Astrocyte of the cerebellum (primary cell): ENCODE measurements at regions not wholly inside any gene's neighbourhood (a gene's known extent, or its start where the extent isn't known, plus 50 kb on each side); places are given as distances from the start of the nearest gene placed in this dataset.

ENCODE experiments used
- DNase-seq: peaks from one replicate; pipeline ENCODE4 v3.0.0-alpha.2; 2011; ENCODE audit warnings: low read depth
- H3K4me3 ChIP-seq: 2 replicates; pipeline ENCODE4 v1.5.1; 2011; ENCODE audit warnings: mild to moderate bottlenecking, low read depth, low read length, moderate library complexity
- in situ Hi-C: cut with HindIII; loops from 2 replicates; pipeline ENCODE4 v1.10.0; 2017; ENCODE audit warnings: low sequenced_read_pairs
- TF ChIP-seq, protein P1 (sequence below): IDR thresholded peaks from 2 replicates; pipeline ENCODE4 v1.5.1; 2012; ENCODE audit warnings: low read length, low read depth, moderate library complexity, mild to moderate bottlenecking; ENCODE audit errors: missing control alignments

DNA sequence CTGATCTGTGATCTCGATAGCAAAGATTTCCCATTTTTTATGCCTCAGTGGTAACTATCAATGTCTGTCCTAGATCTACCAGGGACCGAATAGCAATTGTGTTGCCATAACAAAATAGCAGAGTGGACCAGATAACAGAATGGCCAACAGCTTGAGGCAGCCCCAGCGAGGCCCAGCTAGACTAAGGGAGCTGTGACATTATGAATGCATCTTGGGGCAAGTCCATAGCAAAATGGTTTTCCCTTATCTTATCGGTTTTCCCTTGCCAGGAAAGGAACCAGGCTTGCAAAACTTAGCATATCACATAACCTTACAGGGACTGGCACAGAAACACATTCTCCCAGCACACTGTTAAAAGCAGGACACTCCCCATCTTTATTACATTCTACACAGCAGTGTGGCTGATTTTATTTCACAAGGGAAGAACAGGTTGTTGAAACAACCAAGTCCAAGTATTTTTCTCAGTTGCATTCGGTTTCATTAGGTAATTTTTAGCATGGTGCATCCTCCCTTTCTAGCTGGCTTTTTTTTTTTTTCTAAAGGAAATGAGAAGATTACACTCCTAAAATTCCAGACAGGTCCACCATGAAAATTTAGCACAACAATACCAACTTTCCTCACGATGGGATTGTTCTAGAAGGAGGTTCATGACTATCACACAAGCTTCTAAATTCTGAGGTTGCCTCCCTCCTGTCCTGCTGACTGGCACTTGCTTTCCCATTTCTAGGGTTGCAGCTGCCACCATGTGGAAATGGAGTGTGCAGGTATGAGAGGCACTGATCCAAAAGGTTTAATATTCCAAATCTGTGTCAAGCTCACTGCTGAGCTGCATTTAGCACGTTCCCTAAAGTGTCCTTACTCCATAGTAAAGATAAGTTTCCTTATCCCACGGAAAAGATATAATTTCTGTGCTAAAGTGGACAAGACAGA is 97.0 kb upstream of the SLC35G4 start:
- TF ChIP-seq, protein P1, sequence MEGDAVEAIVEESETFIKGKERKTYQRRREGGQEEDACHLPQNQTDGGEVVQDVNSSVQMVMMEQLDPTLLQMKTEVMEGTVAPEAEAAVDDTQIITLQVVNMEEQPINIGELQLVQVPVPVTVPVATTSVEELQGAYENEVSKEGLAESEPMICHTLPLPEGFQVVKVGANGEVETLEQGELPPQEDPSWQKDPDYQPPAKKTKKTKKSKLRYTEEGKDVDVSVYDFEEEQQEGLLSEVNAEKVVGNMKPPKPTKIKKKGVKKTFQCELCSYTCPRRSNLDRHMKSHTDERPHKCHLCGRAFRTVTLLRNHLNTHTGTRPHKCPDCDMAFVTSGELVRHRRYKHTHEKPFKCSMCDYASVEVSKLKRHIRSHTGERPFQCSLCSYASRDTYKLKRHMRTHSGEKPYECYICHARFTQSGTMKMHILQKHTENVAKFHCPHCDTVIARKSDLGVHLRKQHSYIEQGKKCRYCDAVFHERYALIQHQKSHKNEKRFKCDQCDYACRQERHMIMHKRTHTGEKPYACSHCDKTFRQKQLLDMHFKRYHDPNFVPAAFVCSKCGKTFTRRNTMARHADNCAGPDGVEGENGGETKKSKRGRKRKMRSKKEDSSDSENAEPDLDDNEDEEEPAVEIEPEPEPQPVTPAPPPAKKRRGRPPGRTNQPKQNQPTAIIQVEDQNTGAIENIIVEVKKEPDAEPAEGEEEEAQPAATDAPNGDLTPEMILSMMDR = peak; percentile 47
- H3K4me3 ChIP-seq = no peak overlapping the region
- in situ Hi-C loops = loop anchor here (25.0 kb wide), 1 partner anchor 200 kb away; no protein-coding TSS in a partner anchor
- DNase-seq = no peak

DNA sequence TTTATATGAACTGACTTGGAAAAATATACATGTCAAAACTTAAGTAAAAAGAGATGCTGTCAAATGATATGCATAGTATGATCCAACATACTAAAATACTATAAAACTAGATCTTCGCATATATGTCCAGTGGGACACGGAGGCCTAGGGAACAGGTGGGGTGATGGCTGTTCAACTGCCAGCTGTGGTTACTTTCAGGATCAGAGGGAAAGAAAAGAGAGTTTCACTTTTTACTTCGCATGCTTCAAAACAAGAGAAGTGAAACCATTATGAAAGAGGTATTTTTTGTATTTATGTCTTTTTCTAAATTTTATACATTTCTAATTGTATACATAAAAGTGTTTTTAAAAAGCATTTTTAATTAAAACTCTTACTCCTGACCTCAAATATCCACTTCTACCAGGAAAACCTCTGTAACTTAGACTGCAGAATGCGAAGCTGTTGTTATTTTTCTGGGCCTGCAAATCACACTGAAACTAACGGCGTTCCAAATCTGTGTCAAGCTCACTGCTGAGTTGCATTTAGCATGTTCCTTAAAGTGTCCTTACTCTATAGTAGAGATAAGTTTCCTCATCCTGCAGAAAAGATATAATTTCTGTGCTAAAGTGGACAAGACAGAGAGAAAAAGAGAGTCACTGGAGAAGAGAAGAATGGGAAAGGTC is 97.8 kb upstream of the SLC35G4 start:
- in situ Hi-C loops = loop anchor here (25.0 kb wide), 1 partner anchor 199 kb away; no protein-coding TSS in a partner anchor
- TF ChIP-seq, protein P1 = no peak
- H3K4me3 ChIP-seq = no peak overlapping the region
- no peak for DNase-seq

DNA sequence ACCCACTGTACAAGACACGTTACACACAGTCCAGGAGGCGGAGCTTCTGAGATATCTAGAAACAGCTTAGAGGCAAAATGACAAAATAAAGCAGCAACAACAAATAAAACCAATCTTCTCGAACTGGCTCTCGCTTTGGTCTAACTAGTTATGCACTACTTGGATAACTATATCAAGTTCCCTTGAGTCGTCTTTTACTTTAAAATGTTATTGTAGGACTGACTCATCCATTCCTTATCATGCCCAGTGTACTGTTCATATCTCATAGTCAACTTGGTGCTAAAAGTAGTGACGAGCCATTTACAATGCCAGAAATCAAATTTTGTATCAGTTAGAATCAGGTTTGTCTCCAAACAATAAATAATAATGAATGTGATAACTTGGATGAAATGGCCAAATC is 102.5 kb upstream of the SLC35G4 start:
- in situ Hi-C loops = loop anchor here (25.0 kb wide), 1 partner anchor 195 kb away; no protein-coding TSS in a partner anchor
- H3K4me3 ChIP-seq = no peak overlapping the region
- DNase-seq = no peak
- TF ChIP-seq, protein P1 = no peak

DNA sequence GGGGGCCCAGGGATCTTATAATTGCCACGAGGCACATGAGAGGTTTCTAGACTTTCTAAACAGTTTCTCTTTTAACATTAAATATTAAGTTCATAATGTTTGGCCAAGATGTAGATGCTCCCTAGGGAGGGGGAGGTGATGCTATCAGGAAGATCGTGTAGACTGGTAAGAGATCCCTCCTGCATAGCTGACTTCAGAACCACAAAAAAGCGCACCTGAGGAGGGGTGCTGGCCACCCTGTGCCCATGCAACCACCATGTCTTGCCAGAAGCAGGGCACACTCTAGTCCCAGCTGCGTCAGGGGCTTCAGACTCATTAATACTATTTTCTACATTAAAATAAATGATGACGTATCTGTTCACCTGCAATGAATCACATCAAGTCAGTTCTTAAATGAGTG is 103.4 kb upstream of the SLC35G4 start:
- H3K4me3 ChIP-seq = no peak overlapping the region
- in situ Hi-C loops = loop anchor here (25.0 kb wide), 1 partner anchor 194 kb away; no protein-coding TSS in a partner anchor
- DNase-seq = no peak
- TF ChIP-seq, protein P1 = no peak

DNA sequence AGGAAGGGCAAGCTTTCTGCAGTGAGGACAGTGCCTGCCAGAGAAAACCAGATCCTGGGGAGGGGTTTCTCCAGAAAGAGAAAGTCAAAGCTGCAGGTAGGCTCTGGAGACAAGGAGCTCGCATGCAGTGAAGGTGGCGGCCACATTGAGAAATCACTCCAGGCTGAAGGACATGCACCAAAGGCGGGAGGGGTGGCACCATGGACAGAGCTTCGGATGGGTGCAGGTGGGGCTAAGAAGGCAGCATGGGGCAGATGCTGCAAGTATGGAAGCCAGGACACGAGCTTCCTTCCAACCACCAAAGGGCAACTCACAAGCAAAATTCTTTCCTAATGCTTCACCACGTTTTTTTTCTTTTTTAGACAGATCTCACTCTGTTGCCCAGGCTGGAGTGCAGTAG is 104.4 kb upstream of the SLC35G4 start:
- TF ChIP-seq, protein P1 = no peak
- H3K4me3 ChIP-seq = no peak overlapping the region
- in situ Hi-C loops = loop anchor here (25.0 kb wide), 1 partner anchor 193 kb away; no protein-coding TSS in a partner anchor
- DNase-seq = no peak

DNA sequence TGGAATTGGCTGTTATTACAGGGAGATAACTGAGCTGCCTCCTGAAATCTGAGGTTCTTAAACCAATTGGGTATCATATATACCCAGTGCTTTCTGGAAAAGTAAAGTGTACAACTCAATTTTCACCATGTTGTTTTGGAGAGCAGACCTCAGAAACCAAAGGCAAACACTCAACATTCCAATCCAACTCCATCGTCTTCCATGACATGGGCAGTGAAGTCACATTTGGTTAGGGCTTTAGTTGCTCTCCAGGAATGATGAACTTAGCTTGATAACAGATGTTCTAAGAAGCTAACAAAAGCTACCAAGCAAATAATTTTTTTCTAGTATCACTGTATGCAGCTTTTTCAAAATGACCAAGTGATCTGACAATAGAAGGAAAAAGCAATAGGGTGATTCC is 107.0 kb upstream of the SLC35G4 start:
- TF ChIP-seq, protein P1 = no peak
- no peak for DNase-seq
- in situ Hi-C loops = loop anchor here (25.0 kb wide), 1 partner anchor 190 kb away; no protein-coding TSS in a partner anchor
- H3K4me3 ChIP-seq = no peak overlapping the region
